Stimulated activated naive CD8-positive, alpha-beta T cell treated with anti-CD3 and anti-CD28 coated beads, Interleukin-15, amount 100 ng/mL, for 72 hours (primary cell): ENCODE measurements at regions not wholly inside any gene's neighbourhood (a gene's known extent, or its start where the extent isn't known, plus 50 kb on each side); places are given as distances from the start of the nearest gene placed in this dataset.

Source experiments
- ATAC-seq: fragments of 150-1000 bp; cut with Tn5 transposase; 2 replicates; pipeline ENCODE4 v1.10.0; 2021; ENCODE audit warnings: mild to moderate bottlenecking, moderate library complexity
- DNase-seq, 2 donors: peaks; one replicate each; pipeline ENCODE4 v3.0.0; 2021 to 2022
- H3K27ac Mint-ChIP-seq, 2 donors: one replicate each; pipeline ENCODE4 v1.8.0; 2022; ENCODE audit warnings: mild to moderate bottlenecking in 2 of 2, mixed read lengths in 2 of 2, moderate library complexity in 2 of 2
- H3K27me3 Mint-ChIP-seq: one replicate; pipeline ENCODE4 v1.8.0; 2022; ENCODE audit warnings: mixed read lengths
- H3K4me1 Mint-ChIP-seq: one replicate; pipeline ENCODE4 v1.8.0; 2022; ENCODE audit warnings: mild to moderate bottlenecking, mixed read lengths
- H3K4me3 Mint-ChIP-seq, 2 donors: one replicate each; pipeline ENCODE4 v1.8.0; 2022; ENCODE audit warnings: mild to moderate bottlenecking in 2 of 2, mixed read lengths in 2 of 2, moderate library complexity in 1 of 2
- H3K9me3 Mint-ChIP-seq, 2 donors: one replicate each; pipeline ENCODE4 v1.8.0; 2022; ENCODE audit warnings: mixed read lengths in 2 of 2

- DNase-seq (no peak), ATAC-seq (no peak)
- Mint-ChIP-seq H3K9me3 (peaks cover 26 to 38% of the 10 kb centered on the region in 2 donors), H3K4me3 (no peak overlapping the region), H3K27ac (no peak overlapping the region), H3K4me1 (no peaks in the 10 kb centered on the region), H3K27me3 (no peaks in the 10 kb centered on the region)
Measured at GRCh38 chr7:136193940-136194339, 216.8 kb upstream of the MTPN start.

- DNase-seq: no peak
- Mint-ChIP-seq H3K27me3 (no peaks in the 10 kb centered on the region), H3K27ac (no peak overlapping the region), H3K9me3 (peaks cover 4 to 7% of the 10 kb centered on the region in 2 donors), H3K4me1 (no peaks in the 10 kb centered on the region), H3K4me3 (no peak overlapping the region)
- no peak for ATAC-seq
Measured at GRCh38 chr7:136189506-136189998, 212.4 kb upstream of the MTPN start.

- no peak for ATAC-seq
- Mint-ChIP-seq H3K4me3 (no peak overlapping the region), H3K27me3 (no peaks in the 10 kb centered on the region), H3K9me3 (peaks cover 5 to 10% of the 10 kb centered on the region in 2 donors), H3K27ac (no peak overlapping the region), H3K4me1 (peaks cover 3% of the 10 kb centered on the region)
- DNase-seq: no peak
Measured at GRCh38 chr7:136186281-136186680, 209.1 kb upstream of the MTPN start.

- H3K27ac Mint-ChIP-seq: no peak overlapping the region
- no peak overlapping the region for H3K4me3 Mint-ChIP-seq
- peaks cover 16% of the 10 kb centered on the region for H3K4me1 Mint-ChIP-seq
- DNase-seq (no peak), ATAC-seq (no peak)
- H3K9me3 Mint-ChIP-seq: peaks cover 5 to 10% of the 10 kb centered on the region in 2 donors
- no peaks in the 10 kb centered on the region for H3K27me3 Mint-ChIP-seq
Measured at GRCh38 chr7:136184719-136185118, 207.6 kb upstream of the MTPN start.

GRCh38 chr7:136183981-136184380, 206.8 kb upstream of the MTPN start:
- Mint-ChIP-seq H3K9me3 (peaks cover 5 to 10% of the 10 kb centered on the region in 2 donors), H3K4me1 (peaks cover 24% of the 10 kb centered on the region), H3K27ac (no peak overlapping the region), H3K4me3 (no peak overlapping the region), H3K27me3 (no peaks in the 10 kb centered on the region)
- DNase-seq: no peak
- ATAC-seq: no peak

GRCh38 chr7:136180984-136181383, 203.8 kb upstream of the MTPN start:
- DNase-seq: no peak
- peak; percentile 68 for ATAC-seq
- H3K27me3 Mint-ChIP-seq: no peaks in the 10 kb centered on the region
- peaks cover 33% of the 10 kb centered on the region for H3K4me1 Mint-ChIP-seq
- peaks cover 5 to 10% of the 10 kb centered on the region in 2 donors for H3K9me3 Mint-ChIP-seq
- no peak overlapping the region for H3K27ac Mint-ChIP-seq
- no peak overlapping the region for H3K4me3 Mint-ChIP-seq

- no peak for DNase-seq
- no peak overlapping the region for H3K27ac Mint-ChIP-seq
- no peak for ATAC-seq
- H3K9me3 Mint-ChIP-seq: peaks cover 5 to 10% of the 10 kb centered on the region in 2 donors
- no peak overlapping the region for H3K4me3 Mint-ChIP-seq
- peaks cover 33% of the 10 kb centered on the region for H3K4me1 Mint-ChIP-seq
- no peaks in the 10 kb centered on the region for H3K27me3 Mint-ChIP-seq
Measured at GRCh38 chr7:136179851-136180721, 202.9 kb upstream of the MTPN start.

- H3K9me3 Mint-ChIP-seq: peaks cover 5 to 10% of the 10 kb centered on the region in 2 donors
- no peak overlapping the region for H3K4me3 Mint-ChIP-seq
- no peaks in the 10 kb centered on the region for H3K27me3 Mint-ChIP-seq
- peak; percentile 73 for ATAC-seq
- H3K27ac Mint-ChIP-seq: no peak overlapping the region
- peaks cover 33% of the 10 kb centered on the region for H3K4me1 Mint-ChIP-seq
- no peak for DNase-seq
Measured at GRCh38 chr7:136179154-136179553, 202.0 kb upstream of the MTPN start.

- Mint-ChIP-seq H3K27me3 (no peaks in the 10 kb centered on the region), H3K27ac (no peak overlapping the region), H3K4me3 (no peak overlapping the region), H3K4me1 (peaks cover 15% of the 10 kb centered on the region), H3K9me3 (no peaks in the 10 kb centered on the region)
- DNase-seq (no peak), ATAC-seq (no peak)
Measured at GRCh38 chr7:136174477-136175125, 197.4 kb upstream of the MTPN start.

GRCh38 chr7:136173874-136174273, 196.7 kb upstream of the MTPN start:
- DNase-seq: no peak
- no peak for ATAC-seq
- Mint-ChIP-seq H3K27ac (no peak overlapping the region), H3K4me3 (no peak overlapping the region), H3K4me1 (peaks cover 8% of the 10 kb centered on the region), H3K9me3 (no peaks in the 10 kb centered on the region), H3K27me3 (no peaks in the 10 kb centered on the region)

GRCh38 chr7:136171233-136171632, 194.1 kb upstream of the MTPN start:
- no peak overlapping the region for H3K27ac Mint-ChIP-seq
- H3K4me1 Mint-ChIP-seq: no peaks in the 10 kb centered on the region
- no peak for DNase-seq
- H3K27me3 Mint-ChIP-seq: no peaks in the 10 kb centered on the region
- H3K4me3 Mint-ChIP-seq: no peak overlapping the region
- ATAC-seq: no peak
- no peaks in the 10 kb centered on the region for H3K9me3 Mint-ChIP-seq

- DNase-seq (no peak), ATAC-seq (no peak)
- no peak overlapping the region for H3K27ac Mint-ChIP-seq
- H3K4me1 Mint-ChIP-seq: no peaks in the 10 kb centered on the region
- H3K27me3 Mint-ChIP-seq: no peaks in the 10 kb centered on the region
- no peak overlapping the region for H3K4me3 Mint-ChIP-seq
- H3K9me3 Mint-ChIP-seq: no peaks in the 10 kb centered on the region
Measured at GRCh38 chr7:136168821-136169220, 191.7 kb upstream of the MTPN start.

- DNase-seq: no peak
- Mint-ChIP-seq H3K4me1 (no peaks in the 10 kb centered on the region), H3K9me3 (no peaks in the 10 kb centered on the region)
Measured at GRCh38 chr7:136167991-136168390, 190.8 kb upstream of the MTPN start.

GRCh38 chr7:136166521-136166920, 189.4 kb upstream of the MTPN start:
- Mint-ChIP-seq H3K4me1 (no peaks in the 10 kb centered on the region), H3K27me3 (no peaks in the 10 kb centered on the region), H3K4me3 (no peak overlapping the region), H3K9me3 (no peaks in the 10 kb centered on the region), H3K27ac (no peak overlapping the region)
- no peak for ATAC-seq
- DNase-seq: no peak

More at GRCh38 chr7:136167991-136168390, 190.8 kb upstream of the MTPN start:
- no peak for ATAC-seq
- no peak overlapping the region for H3K4me3 Mint-ChIP-seq
- H3K27me3 Mint-ChIP-seq: no peaks in the 10 kb centered on the region
- no peak overlapping the region for H3K27ac Mint-ChIP-seq

GRCh38 chr7:136163340-136163801, 186.2 kb upstream of the MTPN start:
- Mint-ChIP-seq H3K27ac (no peak overlapping the region), H3K4me1 (no peaks in the 10 kb centered on the region), H3K4me3 (no peak overlapping the region), H3K27me3 (no peaks in the 10 kb centered on the region), H3K9me3 (peaks cover 0 to 5% of the 10 kb centered on the region in 2 donors)
- no peak for DNase-seq
- no peak for ATAC-seq

GRCh38 chr7:136150311-136150710, 173.2 kb upstream of the MTPN start:
- Mint-ChIP-seq H3K4me1 (no peaks in the 10 kb centered on the region), H3K4me3 (no peak overlapping the region), H3K27me3 (no peaks in the 10 kb centered on the region), H3K27ac (no peak overlapping the region), H3K9me3 (no peaks in the 10 kb centered on the region)
- no peak for DNase-seq
- ATAC-seq: no peak
